ENCODE measurements at regions not wholly inside any gene's neighbourhood (a gene's known extent, or its start where the extent isn't known, plus 50 kb on each side); places are given as distances from the start of the nearest gene placed in this dataset.

GRCh38 chr1:56019922-56020321 is 559.4 kb downstream of the PLPP3 start:
- Histone ChIP-seq H4K20me1 (ENCODE audit: insufficient read depth, low read length) (no peaks in the 10 kb centered on the region), H3K9me3 (ENCODE audit: low read length) (no peaks in the 10 kb centered on the region), H3K27ac (ENCODE audit: extremely low read length, insufficient read depth, low read length) (no peak overlapping the region), H3K4me2 (ENCODE audit: low read depth, low read length) (no peak overlapping the region), H3K9ac (ENCODE audit: insufficient read depth, low read depth, low read length) (no peak overlapping the region), H3K36me3 (replicated peaks in 1 of 2; ENCODE audit: control insufficient read depth in 1 of 2, insufficient read depth in 2 of 2, low read length in 2 of 2) (no peaks in the 10 kb centered on the region), H3K4me3 (replicated peaks in 1 of 3; ENCODE audit: insufficient read depth in 1 of 3, low read depth in 2 of 3, low read length in 3 of 3) (no peak overlapping the region), H3K79me2 (ENCODE audit: insufficient read depth, low read length) (no peaks in the 10 kb centered on the region), H3K27me3 (ENCODE audit: control insufficient read depth in 1 of 2, insufficient read depth in 2 of 2, low read length in 2 of 2) (no peaks in the 10 kb centered on the region; a peak in 1 of 5 replicates), H3K4me1 (ENCODE audit: insufficient read depth, low read length) (no peaks in the 10 kb centered on the region), H2AFZ (ENCODE audit: low read length) (no peak overlapping the region)
- intact Hi-C loops (cut with micrococcal nuclease; ENCODE audit: unreplicated experiment), result no loop called here
- POLR2A ChIA-PET, result no interaction called here
- CTCF ChIA-PET (ENCODE audit: low intra/inter-chr PET ratio, low total read pairs), result no interaction called here
- no peak for ATAC-seq
- 2% methylated on average over 2 of the region's 2 CpGs for WGBS (ENCODE audit: low lambda C conversion rate)
- BruUV-seq (replicated peaks), result no TSS peak
- FAIRE-seq, result no peak
- DNase-seq (ENCODE audit: low spot score), result no peak
- in situ Hi-C loops (cut with HindIII; ENCODE audit: extremely low pct_ligation_motif_present, low pct_unique_long_range_greater_than_20kb), result no loop called here
- TF ChIP-seq ZNF317 (CRISPR knock-in tag; IDR thresholded peaks at IDR 0.05) (no peak), ZNF138 (CRISPR knock-in tag; IDR thresholded peaks at IDR 0.05; ENCODE audit: low read depth) (no peak), KDM4B (CRISPR knock-in tag; IDR thresholded peaks at IDR 0.05) (no peak), SRF (IDR thresholded peaks at IDR 0.05; ENCODE audit: low read depth, low read length) (no peak), ZNF574 (CRISPR knock-in tag; IDR thresholded peaks at IDR 0.05) (no peak), ZNF414 (CRISPR knock-in tag; IDR thresholded peaks at IDR 0.05) (no peak), MAFK (conservative IDR thresholded peaks at IDR 0.05 in 1 of 2, IDR thresholded peaks at IDR 0.05 in 1 of 2; ENCODE audit: low read length in 2 of 2) (no peak), TP53 (CRISPR knock-in tag; conservative IDR thresholded peaks at IDR 0.05) (no peak), ZNF232 (CRISPR knock-in tag; IDR thresholded peaks at IDR 0.05; ENCODE audit: borderline replicate concordance) (no peak), ZFP62 (CRISPR knock-in tag; IDR thresholded peaks at IDR 0.05) (no peak), ARNTL (CRISPR knock-in tag; IDR thresholded peaks at IDR 0.05) (no peak), SKIL (CRISPR knock-in tag; IDR thresholded peaks at IDR 0.05; ENCODE audit: borderline replicate concordance) (no peak), FOXM1 (CRISPR knock-in tag; IDR thresholded peaks at IDR 0.05) (no peak), ZNF276 (CRISPR knock-in tag; IDR thresholded peaks at IDR 0.05; ENCODE audit: low read depth) (no peak)
